ENCODE measurements at regions not wholly inside any gene's neighbourhood (a gene's known extent, or its start where the extent isn't known, plus 50 kb on each side); places are given as distances from the start of the nearest gene placed in this dataset.

- TF ChIP-seq CTCF (IDR thresholded peaks at IDR 0.05) (no peak), POLR2A (IDR thresholded peaks at IDR 0.05) (no peak)
Measured at GRCh38 chr20:55086421-55086820, 611.0 kb downstream of the DOK5 start.
